ENCODE measurements at regions not wholly inside any gene's neighbourhood (a gene's known extent, or its start where the extent isn't known, plus 50 kb on each side); places are given as distances from the start of the nearest gene placed in this dataset.

DNA sequence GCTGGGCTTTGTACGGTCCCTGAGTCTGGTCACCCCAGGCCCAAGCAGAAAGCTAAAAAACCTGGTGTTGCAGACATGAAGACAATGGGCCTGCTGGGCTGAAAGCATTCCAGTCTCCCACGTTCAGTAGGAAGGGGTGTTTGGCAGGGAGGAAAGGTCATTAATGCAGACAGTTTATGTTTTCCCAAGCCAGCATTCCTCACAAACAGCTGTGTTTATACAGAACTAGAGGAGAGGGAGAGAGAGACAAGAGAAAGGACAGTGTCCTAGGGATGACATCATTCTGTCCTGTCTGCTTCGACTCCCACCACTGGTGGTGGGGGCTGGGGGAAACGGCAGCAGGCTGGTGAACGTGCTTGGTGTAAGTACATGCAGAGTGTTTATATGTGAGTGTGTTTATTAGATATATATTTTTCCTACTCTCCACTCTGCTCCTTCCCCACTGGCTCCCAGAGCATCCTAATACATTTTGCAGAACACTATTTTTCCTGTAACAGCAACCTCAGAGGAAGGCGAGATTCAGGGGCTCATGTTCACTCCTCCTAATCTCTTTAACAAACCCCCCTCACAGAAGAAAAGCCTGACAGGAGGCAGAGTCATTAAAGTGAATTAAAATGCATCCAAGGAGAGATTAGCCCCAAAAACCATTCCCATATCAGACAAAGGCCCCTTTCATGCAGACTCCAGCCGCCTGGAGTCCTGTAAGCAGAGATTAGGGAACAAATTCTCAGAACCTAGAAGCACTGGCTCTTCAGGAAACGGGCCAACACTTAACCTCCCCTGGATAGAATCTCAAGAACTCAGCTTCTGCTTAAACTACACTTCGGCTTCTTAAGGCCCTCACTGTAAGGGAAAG, 380.4 kb downstream of the TNS1 start:
- no peak for TF ChIP-seq POLR2AphosphoS5 (IDR thresholded peaks at IDR 0.05; ENCODE audit: borderline replicate concordance, low read depth, low read length)
- no peak for TF ChIP-seq FOXP2 (optimal IDR thresholded peaks at IDR 0.05; ENCODE audit: control extremely low read depth, extremely low read length, insufficient read depth)
- TF ChIP-seq EZH2 (IDR thresholded peaks at IDR 0.05): no peak

All from SK-N-MC (cell line).